Heart left ventricle (tissue), 16 donors: ENCODE measurements at regions not wholly inside any gene's neighbourhood (a gene's known extent, or its start where the extent isn't known, plus 50 kb on each side); places are given as distances from the start of the nearest gene placed in this dataset.

ENCODE experiments used
- ATAC-seq, 4 donors: fragments of 200-7000 bp; cut with Tn5 transposase; one replicate each; pipeline ENCODE4 v1.9.1; 2020 to 2022; ENCODE audit warnings: moderate library complexity in 4 of 4, mild to moderate bottlenecking in 3 of 4, moderate number of reproducible peaks in 1 of 4
- DNase-seq, 5 donors: peaks; one replicate each; pipeline ENCODE4 v3.0.0-alpha.2; 2020
- H3K27ac ChIP-seq, 12 donors: fragments of 200-600 bp; sonication (generic) in 4 of 12; one replicate each; pipeline versions ENCODE4 v1.5.0 to v1.8.0; 2016 to 2022; ENCODE audit warnings: mild to moderate bottlenecking in 2 of 12
- H3K27me3 ChIP-seq, 9 donors: fragments of 200-600 bp; sonication (generic) in 2 of 9; one replicate each; pipeline versions ENCODE4 v1.5.1 to v1.8.0; 2016 to 2022; ENCODE audit warnings: mild to moderate bottlenecking in 3 of 9
- H3K36me3 ChIP-seq, 9 donors: fragments of 200-600 bp; sonication (generic) in 2 of 9; one replicate each; pipeline versions ENCODE4 v1.5.0 to v1.8.0; 2018 to 2022; ENCODE audit warnings: mild to moderate bottlenecking in 2 of 9
- H3K4me1 ChIP-seq, 12 donors: fragments of 200-600 bp; sonication (generic) in 4 of 12; one replicate each; pipeline versions ENCODE4 v1.5.0 to v1.8.0; 2016 to 2022; ENCODE audit warnings: mild to moderate bottlenecking in 3 of 12
- H3K4me3 ChIP-seq, 12 donors: fragments of 200-600 bp; sonication (generic) in 4 of 12; one replicate each; pipeline versions ENCODE4 v1.5.0 to v1.8.0; 2017 to 2022; ENCODE audit warnings: mild to moderate bottlenecking in 9 of 12, moderate library complexity in 4 of 12
- H3K9me3 ChIP-seq, 12 donors: fragments of 200-600 bp; sonication (generic) in 4 of 12; one replicate each; pipeline versions ENCODE4 v1.5.0 to v1.8.0; 2016 to 2022; ENCODE audit warnings: mild to moderate bottlenecking in 1 of 12
- POLR2A ChIP-seq, 2 donors: fragments of 450-650 bp; IDR thresholded peaks; one replicate each; pipeline ENCODE4 v1.6.1; 2017; ENCODE audit warnings: antibody characterized with exemption in 2 of 2, mild to moderate bottlenecking in 2 of 2, moderate library complexity in 2 of 2
- WGBS, 4 donors: extraction: QIAGEN DNeasy Blood & Tissue Kit in 2 of 4; methylation state at CpG; one replicate each; pipeline versions ENCODE4 v1.1.5 to v1.1.7; 2013 to 2018; 5-methylcytosine and 5-hydroxymethylcytosine counted together
- intact Hi-C, 10 donors: fragments of 100-400 bp; cut with DNase I; formaldehyde crosslinking; loops; one replicate each; pipeline versions ENCODE4 v1.11.1 to v1.14.2; 2022
- TF ChIP-seq, protein P1 (sequence below), 12 donors: fragments of 200-600 bp; sonication (generic) in 4 of 12; IDR thresholded peaks; one replicate each; pipeline versions ENCODE4 v1.5.0 to v1.8.0; 2018 to 2022; ENCODE audit warnings: antibody characterized with exemption in 12 of 12, mild to moderate bottlenecking in 5 of 12
- donor health status: ischemic (EF 13 %, LVEDD 7.1; RV severe dilation, severe dysfunction).
- donor health status: healthy with polysubstance abuse.
- donor health status: DM: no; HTN: yes; CAD: no.
- donor health status: DM: no; HTN: no; CAD: no.
- donor health status: ischemic (EF 25% LVEDD 6.9; RV normal size, moderate dysfunction).
- donor health status: ischemic (EF 25% LVEDD 5.7; RV mildly dilated, moderate dysfunction).
- donor health status: healthy.
- donor health status: DM: yes; HTN: yes; CAD: no.
- donor health status: ischemic (EF 35%, LVEDD 5.7; RV mildly dilated, moderate dysfunction).
- donor health status: nonischemic (EF 11% LVEDD 7.7; RV severe dilation, severe dysfunction).
- donor health status: DM: yes; HTN: yes; CAD: no.
- donor health status: PGD.
- donor health status: ischemic (EF 29% LVEDD 5.4; RV normal size, mild dysfunction).
- donor health status: nonischemic (EF 23%, LVEDD 6.1; RV moderate dilation, normal function).

GRCh38 chr9:103709366-103709765 lies 384.7 kb upstream of the SMC2 start:
- no peak for TF ChIP-seq POLR2A (IDR thresholded peaks at IDR 0.05)
- TF ChIP-seq, protein P1, sequence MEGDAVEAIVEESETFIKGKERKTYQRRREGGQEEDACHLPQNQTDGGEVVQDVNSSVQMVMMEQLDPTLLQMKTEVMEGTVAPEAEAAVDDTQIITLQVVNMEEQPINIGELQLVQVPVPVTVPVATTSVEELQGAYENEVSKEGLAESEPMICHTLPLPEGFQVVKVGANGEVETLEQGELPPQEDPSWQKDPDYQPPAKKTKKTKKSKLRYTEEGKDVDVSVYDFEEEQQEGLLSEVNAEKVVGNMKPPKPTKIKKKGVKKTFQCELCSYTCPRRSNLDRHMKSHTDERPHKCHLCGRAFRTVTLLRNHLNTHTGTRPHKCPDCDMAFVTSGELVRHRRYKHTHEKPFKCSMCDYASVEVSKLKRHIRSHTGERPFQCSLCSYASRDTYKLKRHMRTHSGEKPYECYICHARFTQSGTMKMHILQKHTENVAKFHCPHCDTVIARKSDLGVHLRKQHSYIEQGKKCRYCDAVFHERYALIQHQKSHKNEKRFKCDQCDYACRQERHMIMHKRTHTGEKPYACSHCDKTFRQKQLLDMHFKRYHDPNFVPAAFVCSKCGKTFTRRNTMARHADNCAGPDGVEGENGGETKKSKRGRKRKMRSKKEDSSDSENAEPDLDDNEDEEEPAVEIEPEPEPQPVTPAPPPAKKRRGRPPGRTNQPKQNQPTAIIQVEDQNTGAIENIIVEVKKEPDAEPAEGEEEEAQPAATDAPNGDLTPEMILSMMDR (IDR thresholded peaks at IDR 0.05): no peak
- no peaks in the 10 kb centered on the region for H3K27me3 ChIP-seq
- H3K4me3 ChIP-seq: no peak overlapping the region
- H3K36me3 ChIP-seq: no peaks in the 10 kb centered on the region
- H3K27ac ChIP-seq: no peak overlapping the region
- no peaks in the 10 kb centered on the region for H3K4me1 ChIP-seq
- ATAC-seq: no peak
- no peak for DNase-seq
- peaks cover 0 to 16% (median 3%) of the 10 kb centered on the region in 12 donors for H3K9me3 ChIP-seq
- intact Hi-C loops: no loop called here

DNA sequence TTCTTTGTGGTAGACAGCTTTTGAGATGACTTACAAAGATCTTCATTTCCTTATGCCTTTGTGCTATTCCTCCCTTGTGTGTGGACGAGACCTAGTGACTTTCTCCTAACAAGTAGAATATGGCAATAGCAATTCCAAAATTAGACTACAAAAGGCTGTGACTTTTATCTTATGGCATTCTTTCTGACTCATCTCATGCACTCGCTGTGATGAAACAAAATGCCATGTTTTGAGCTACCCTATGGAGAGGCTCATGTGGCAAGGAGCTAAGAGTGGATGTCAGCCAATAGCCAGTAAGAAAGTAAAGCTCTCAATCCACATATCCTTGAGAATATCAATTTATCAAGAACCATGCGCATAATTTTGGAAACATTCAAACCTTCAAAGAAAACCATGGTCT lies 380.5 kb upstream of the SMC2 start:
- Histone ChIP-seq H3K4me1 (no peaks in the 10 kb centered on the region), H3K9me3 (peaks cover 0 to 25% (median 5%) of the 10 kb centered on the region in 12 donors), H3K27me3 (no peaks in the 10 kb centered on the region), H3K27ac (no peak overlapping the region), H3K4me3 (no peak overlapping the region), H3K36me3 (no peaks in the 10 kb centered on the region)
- TF ChIP-seq POLR2A (IDR thresholded peaks at IDR 0.05): no peak
- TF ChIP-seq, protein P1 (IDR thresholded peaks at IDR 0.05): no peak
- intact Hi-C loops: no loop called here
- 73 to 79% (median 75%) methylated on average over 3 of the region's 3 CpGs for WGBS, 4 donors
- ATAC-seq (no peak), DNase-seq (no peak)

- ATAC-seq (no peak), DNase-seq (no peak)
- Histone ChIP-seq H3K4me1 (no peaks in the 10 kb centered on the region), H3K36me3 (no peaks in the 10 kb centered on the region), H3K4me3 (no peak overlapping the region), H3K27ac (no peak overlapping the region), H3K9me3 (peaks cover 0 to 25% (median 5%) of the 10 kb centered on the region in 12 donors), H3K27me3 (no peaks in the 10 kb centered on the region)
- intact Hi-C loops: no loop called here
- 71 to 90% (median 81%) methylated on average over 1 of the region's 1 CpG for WGBS, 4 donors
- TF ChIP-seq POLR2A (IDR thresholded peaks at IDR 0.05): no peak
- TF ChIP-seq, protein P1 (IDR thresholded peaks at IDR 0.05): no peak
These were observed 379.1 kb upstream of the SMC2 start for GRCh38 chr9:103714992-103715391.

DNA sequence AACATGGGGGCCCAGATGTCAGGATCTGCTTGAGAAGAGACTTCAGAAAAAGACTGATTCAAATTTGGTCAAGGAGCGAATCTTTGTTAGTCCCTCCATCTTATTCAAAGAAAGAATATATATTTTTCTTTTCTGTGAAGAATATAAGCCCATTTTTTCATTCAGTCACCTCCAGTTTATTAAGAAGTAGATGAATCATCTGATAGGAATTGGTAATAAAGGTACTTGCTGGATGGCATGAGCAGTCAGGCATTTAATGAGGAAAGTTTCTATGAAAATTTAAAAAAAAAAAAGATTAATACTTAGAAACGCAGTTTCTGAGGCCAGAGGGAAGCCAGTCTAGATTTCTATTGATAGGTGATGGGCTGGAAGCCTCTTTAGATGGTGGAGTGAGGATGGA lies 373.1 kb upstream of the SMC2 start:
- TF ChIP-seq POLR2A (IDR thresholded peaks at IDR 0.05): no peak
- TF ChIP-seq, protein P1 (IDR thresholded peaks at IDR 0.05): no peak
- no peaks in the 10 kb centered on the region for H3K27me3 ChIP-seq
- intact Hi-C loops: no loop called here
- peaks cover 0 to 4% (median 0%) of the 10 kb centered on the region in 12 donors for H3K9me3 ChIP-seq
- WGBS, 4 donors: 70 to 80% (median 73%) methylated on average over 2 of the region's 2 CpGs
- DNase-seq: no peak
- no peaks in the 10 kb centered on the region for H3K4me1 ChIP-seq
- H3K27ac ChIP-seq: no peak overlapping the region
- H3K36me3 ChIP-seq: no peaks in the 10 kb centered on the region
- no peak overlapping the region for H3K4me3 ChIP-seq
- no peak for ATAC-seq
